ENCODE measurements at regions not wholly inside any gene's neighbourhood (a gene's known extent, or its start where the extent isn't known, plus 50 kb on each side); places are given as distances from the start of the nearest gene placed in this dataset.

DNA sequence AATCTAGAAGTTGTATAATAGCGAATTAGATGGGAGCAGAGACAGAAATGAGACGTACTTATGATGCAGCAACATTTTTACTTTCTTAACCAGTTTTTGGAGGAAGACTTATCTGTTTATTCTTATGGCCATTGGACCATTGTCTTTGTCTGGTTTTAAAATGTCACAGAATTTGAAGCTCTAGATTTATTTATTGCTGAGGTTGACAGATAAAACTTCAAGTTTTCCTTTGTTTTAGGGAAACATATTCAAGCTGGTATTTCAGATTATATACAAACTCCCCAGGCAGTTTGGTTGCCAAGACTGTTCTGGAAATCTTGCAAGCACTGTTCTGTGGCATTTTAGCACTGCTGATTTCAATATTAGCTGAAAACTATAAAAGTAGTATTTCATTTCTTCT, 1021.7 kb downstream of the GALC start:
- WGBS, 2 donors = 84 to 86% methylated on average over 2 of the region's 2 CpGs
- no peak overlapping the region for H3K4me3 ChIP-seq
- TF ChIP-seq, protein P1, sequence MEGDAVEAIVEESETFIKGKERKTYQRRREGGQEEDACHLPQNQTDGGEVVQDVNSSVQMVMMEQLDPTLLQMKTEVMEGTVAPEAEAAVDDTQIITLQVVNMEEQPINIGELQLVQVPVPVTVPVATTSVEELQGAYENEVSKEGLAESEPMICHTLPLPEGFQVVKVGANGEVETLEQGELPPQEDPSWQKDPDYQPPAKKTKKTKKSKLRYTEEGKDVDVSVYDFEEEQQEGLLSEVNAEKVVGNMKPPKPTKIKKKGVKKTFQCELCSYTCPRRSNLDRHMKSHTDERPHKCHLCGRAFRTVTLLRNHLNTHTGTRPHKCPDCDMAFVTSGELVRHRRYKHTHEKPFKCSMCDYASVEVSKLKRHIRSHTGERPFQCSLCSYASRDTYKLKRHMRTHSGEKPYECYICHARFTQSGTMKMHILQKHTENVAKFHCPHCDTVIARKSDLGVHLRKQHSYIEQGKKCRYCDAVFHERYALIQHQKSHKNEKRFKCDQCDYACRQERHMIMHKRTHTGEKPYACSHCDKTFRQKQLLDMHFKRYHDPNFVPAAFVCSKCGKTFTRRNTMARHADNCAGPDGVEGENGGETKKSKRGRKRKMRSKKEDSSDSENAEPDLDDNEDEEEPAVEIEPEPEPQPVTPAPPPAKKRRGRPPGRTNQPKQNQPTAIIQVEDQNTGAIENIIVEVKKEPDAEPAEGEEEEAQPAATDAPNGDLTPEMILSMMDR (IDR thresholded peaks at IDR 0.05) = no peak
- ATAC-seq (no peak), DNase-seq (no peak)
- no peaks in the 10 kb centered on the region for H3K36me3 ChIP-seq (replicated peaks in 1 of 2; ENCODE audit: insufficient read depth in 1 of 2, low read depth in 2 of 2)
- no peaks in the 10 kb centered on the region for H3K9me3 ChIP-seq
- no peak overlapping the region for H3K27ac ChIP-seq
- no peaks in the 10 kb centered on the region for H3K27me3 ChIP-seq
- H3K4me1 ChIP-seq = no peaks in the 10 kb centered on the region
- intact Hi-C loops (cut with DNase I) = no loop called here

DNA sequence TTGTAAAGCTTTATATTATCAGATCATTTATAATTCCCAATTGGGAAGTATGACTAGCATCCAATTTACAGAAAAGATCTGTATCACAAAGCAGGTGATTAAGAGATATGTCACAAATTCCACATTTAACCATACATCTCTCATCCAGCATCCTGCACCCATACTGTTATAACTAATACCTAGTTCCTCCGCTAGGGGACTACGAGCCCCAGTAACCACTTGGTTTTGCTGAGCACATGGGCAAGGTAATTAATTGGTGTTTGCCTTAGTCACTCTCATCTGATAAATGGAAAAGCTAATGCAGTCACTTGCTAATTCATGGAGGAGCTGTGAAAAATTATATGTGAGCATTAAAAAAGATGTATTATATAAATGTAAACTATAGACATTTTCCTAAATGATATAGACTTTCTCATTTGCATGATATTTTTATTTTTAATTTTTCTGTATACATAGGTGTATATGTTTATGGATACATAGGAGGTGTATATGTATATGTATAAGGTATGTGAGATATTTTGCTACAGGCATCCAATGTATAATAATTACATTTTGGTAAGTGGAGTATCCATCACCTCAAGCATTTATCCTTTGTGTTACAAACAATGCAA, 1031.8 kb downstream of the GALC start:
- peak; percentile 5 to 17 (median 12) for DNase-seq
- no peak for TF ChIP-seq POLR2A (IDR thresholded peaks at IDR 0.05)
- TF ChIP-seq, protein P1 (IDR thresholded peaks at IDR 0.05) = peak in 6 of 7 experiments; percentile 15 to 51 (median 48)
- Histone ChIP-seq H3K4me1 (no peaks in the 10 kb centered on the region), H3K36me3 (replicated peaks in 1 of 2; ENCODE audit: insufficient read depth in 1 of 2, low read depth in 2 of 2) (no peaks in the 10 kb centered on the region), H3K9me3 (peaks cover 0 to 7% (median 2%) of the 10 kb centered on the region in 3 donors), H3K27ac (no peak overlapping the region), H3K4me3 (no peak overlapping the region), H3K27me3 (no peaks in the 10 kb centered on the region)
- ATAC-seq = peak; percentile 68
- intact Hi-C loops (cut with DNase I) = no loop called here
- 38 to 45% methylated on average over 2 of the region's 2 CpGs for WGBS, 2 donors

DNA sequence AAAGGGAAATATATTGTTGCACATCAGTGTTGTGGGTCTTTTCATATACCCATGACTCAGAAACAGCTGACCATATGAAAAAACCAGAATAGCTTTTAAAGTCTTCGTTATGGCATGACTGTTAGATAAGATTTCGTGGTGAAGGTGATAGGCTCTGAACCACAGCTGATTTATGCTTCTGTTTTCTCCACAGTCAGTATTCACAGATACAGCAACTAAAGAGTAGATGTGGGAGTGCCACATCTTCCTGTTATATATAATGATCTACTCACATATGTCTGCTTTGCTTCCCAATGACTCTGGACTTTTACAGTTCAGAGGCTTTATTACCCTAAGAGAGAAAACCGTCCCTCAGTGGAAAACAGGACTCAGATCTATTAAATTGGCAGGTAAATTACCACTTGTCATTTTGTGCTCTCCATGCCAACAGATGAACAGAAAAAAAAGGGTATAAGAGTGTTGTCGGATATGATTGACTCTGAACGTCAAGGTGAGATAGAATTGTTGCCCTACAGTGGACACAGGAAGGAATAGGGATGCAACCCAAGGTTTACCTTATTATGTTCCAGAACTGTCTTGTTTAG, 1037.1 kb downstream of the GALC start:
- WGBS, 2 donors = 59 to 62% methylated on average over 5 of the region's 5 CpGs
- Histone ChIP-seq H3K27ac (no peak overlapping the region), H3K4me1 (no peaks in the 10 kb centered on the region), H3K4me3 (no peak overlapping the region), H3K36me3 (replicated peaks in 1 of 2; ENCODE audit: insufficient read depth in 1 of 2, low read depth in 2 of 2) (no peaks in the 10 kb centered on the region), H3K27me3 (no peaks in the 10 kb centered on the region), H3K9me3 (no peaks in the 10 kb centered on the region)
- DNase-seq = no peak
- TF ChIP-seq POLR2A (IDR thresholded peaks at IDR 0.05) = no peak
- TF ChIP-seq, protein P1 (IDR thresholded peaks at IDR 0.05) = no peak
- ATAC-seq = no peak
- intact Hi-C loops (cut with DNase I) = no loop called here

DNA sequence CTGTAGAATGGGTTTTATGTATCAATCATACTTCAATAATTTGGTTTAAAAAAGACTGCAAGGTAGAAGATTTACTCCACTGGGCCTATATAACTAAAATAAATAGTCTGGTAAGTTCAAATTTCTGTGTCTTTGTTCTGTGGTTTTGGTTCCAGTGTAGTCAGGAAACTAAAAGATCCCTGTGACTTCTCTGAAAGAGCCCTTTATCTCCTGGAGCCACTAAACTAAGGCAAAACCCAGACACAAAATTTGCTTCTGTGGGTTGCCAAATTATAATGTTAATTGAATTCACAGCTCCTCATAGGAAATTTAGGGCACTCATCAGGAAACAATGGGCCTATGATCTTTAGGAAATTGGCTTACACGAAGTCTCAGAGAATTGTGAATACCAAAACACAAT, 1038.4 kb downstream of the GALC start:
- DNase-seq (no peak), ATAC-seq (no peak)
- H3K4me1 ChIP-seq = no peaks in the 10 kb centered on the region
- H3K27me3 ChIP-seq = no peaks in the 10 kb centered on the region
- no peaks in the 10 kb centered on the region for H3K36me3 ChIP-seq (replicated peaks in 1 of 2; ENCODE audit: insufficient read depth in 1 of 2, low read depth in 2 of 2)
- intact Hi-C loops (cut with DNase I) = no loop called here
- H3K4me3 ChIP-seq = no peak overlapping the region
- H3K9me3 ChIP-seq = no peaks in the 10 kb centered on the region
- 78 to 80% methylated on average over 1 of the region's 1 CpG for WGBS, 2 donors
- no peak overlapping the region for H3K27ac ChIP-seq
- TF ChIP-seq, protein P1 (IDR thresholded peaks at IDR 0.05) = no peak
- no peak for TF ChIP-seq POLR2A (IDR thresholded peaks at IDR 0.05)

DNA sequence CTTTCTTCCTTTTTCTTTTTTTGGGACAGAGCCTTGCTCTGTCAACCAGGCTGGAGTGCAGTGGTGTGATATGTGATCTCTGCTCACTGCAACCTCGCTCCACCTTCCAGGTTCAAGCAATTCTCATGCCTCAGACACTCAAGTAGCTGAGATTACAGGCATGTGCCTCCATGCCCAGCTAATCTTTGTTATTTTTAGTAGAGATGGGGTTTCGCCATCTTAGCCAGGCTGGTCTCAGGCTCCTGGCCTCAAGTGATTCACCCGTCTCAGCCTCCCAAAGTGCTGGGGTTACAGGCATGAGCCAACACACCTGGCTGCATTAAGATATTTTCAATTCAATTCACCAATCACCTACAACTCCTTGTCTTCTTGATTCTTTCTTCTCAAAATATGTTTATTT, 1046.5 kb downstream of the GALC start:
- intact Hi-C loops (cut with DNase I) = no loop called here
- Histone ChIP-seq H3K4me1 (no peaks in the 10 kb centered on the region), H3K4me3 (no peak overlapping the region), H3K36me3 (replicated peaks in 1 of 2; ENCODE audit: insufficient read depth in 1 of 2, low read depth in 2 of 2) (no peaks in the 10 kb centered on the region), H3K27ac (no peak overlapping the region), H3K27me3 (no peaks in the 10 kb centered on the region), H3K9me3 (no peaks in the 10 kb centered on the region)
- ATAC-seq = no peak
- WGBS, 2 donors = 79 to 83% methylated on average over 3 of the region's 3 CpGs
- DNase-seq = no peak
- TF ChIP-seq, protein P1 (IDR thresholded peaks at IDR 0.05) = no peak

Data from body of pancreas (tissue), 4 donors.